ENCODE measurements at regions not wholly inside any gene's neighbourhood (a gene's known extent, or its start where the extent isn't known, plus 50 kb on each side); places are given as distances from the start of the nearest gene placed in this dataset.

- H3K27me3 ChIP-seq, result no peaks in the 10 kb centered on the region
- H3K4me3 ChIP-seq, result no peak overlapping the region
- H3K27ac ChIP-seq, result no peak overlapping the region
- 40% methylated on average over 5 of the region's 5 CpGs for WGBS (ENCODE audit: insufficient coverage, low coverage, low lambda C conversion rate, missing lambda C conversion rate)
- intact Hi-C loops (cut with DNase I), result no loop called here
- TF ChIP-seq CTCF (IDR thresholded peaks at IDR 0.05) (no peak), POLR2A (IDR thresholded peaks at IDR 0.05) (no peak)
- DNase-seq, result no peak
- no peaks in the 10 kb centered on the region for H3K4me1 ChIP-seq
- no peak for ATAC-seq
- H3K9me3 ChIP-seq, result no peaks in the 10 kb centered on the region
- no peaks in the 10 kb centered on the region for H3K36me3 ChIP-seq
Observed at GRCh38 chr5:166293892-166294291, 1997.6 kb upstream of the WWC1 start.

- intact Hi-C loops (cut with DNase I), result no loop called here
- Histone ChIP-seq H3K4me1 (no peaks in the 10 kb centered on the region), H3K4me3 (no peak overlapping the region), H3K36me3 (no peaks in the 10 kb centered on the region), H3K9me3 (no peaks in the 10 kb centered on the region), H3K27ac (no peak overlapping the region), H3K27me3 (no peaks in the 10 kb centered on the region)
- TF ChIP-seq CTCF (IDR thresholded peaks at IDR 0.05), result no peak
- TF ChIP-seq POLR2A (IDR thresholded peaks at IDR 0.05), result no peak
- DNase-seq (no peak), ATAC-seq (no peak)
- WGBS (ENCODE audit: insufficient coverage, low coverage, low lambda C conversion rate, missing lambda C conversion rate), result 53% methylated on average over 5 of the region's 5 CpGs
Observed at GRCh38 chr5:166302166-166302565, 1989.3 kb upstream of the WWC1 start.

- ATAC-seq (no peak), DNase-seq (no peak)
- H3K4me3 ChIP-seq, result no peak overlapping the region
- H3K4me1 ChIP-seq, result no peaks in the 10 kb centered on the region
- WGBS (ENCODE audit: insufficient coverage, low coverage, low lambda C conversion rate, missing lambda C conversion rate), result 42% methylated on average over 5 of the region's 7 CpGs
- no peaks in the 10 kb centered on the region for H3K9me3 ChIP-seq
- no peaks in the 10 kb centered on the region for H3K36me3 ChIP-seq
- TF ChIP-seq POLR2A (IDR thresholded peaks at IDR 0.05) (no peak), CTCF (IDR thresholded peaks at IDR 0.05) (no peak)
- H3K27me3 ChIP-seq, result no peaks in the 10 kb centered on the region
- no peak overlapping the region for H3K27ac ChIP-seq
- intact Hi-C loops (cut with DNase I), result no loop called here
Observed at GRCh38 chr5:166317425-166317824, 1974.0 kb upstream of the WWC1 start.

- no peak overlapping the region for H3K27ac ChIP-seq
- intact Hi-C loops (cut with DNase I), result no loop called here
- H3K9me3 ChIP-seq, result no peaks in the 10 kb centered on the region
- no peaks in the 10 kb centered on the region for H3K27me3 ChIP-seq
- ATAC-seq (no peak), DNase-seq (no peak)
- no peaks in the 10 kb centered on the region for H3K4me1 ChIP-seq
- H3K4me3 ChIP-seq, result no peak overlapping the region
- no peaks in the 10 kb centered on the region for H3K36me3 ChIP-seq
- TF ChIP-seq POLR2A (IDR thresholded peaks at IDR 0.05) (no peak), CTCF (IDR thresholded peaks at IDR 0.05) (no peak)
- 53% methylated on average over 6 of the region's 6 CpGs for WGBS (ENCODE audit: insufficient coverage, low coverage, low lambda C conversion rate, missing lambda C conversion rate)
Observed at GRCh38 chr5:166320920-166321480, 1970.4 kb upstream of the WWC1 start.

- DNase-seq (no peak), ATAC-seq (no peak)
- intact Hi-C loops (cut with DNase I), result no loop called here
- Histone ChIP-seq H3K36me3 (no peaks in the 10 kb centered on the region), H3K27me3 (no peaks in the 10 kb centered on the region), H3K4me1 (no peaks in the 10 kb centered on the region), H3K4me3 (no peak overlapping the region), H3K27ac (no peak overlapping the region), H3K9me3 (no peaks in the 10 kb centered on the region)
- TF ChIP-seq POLR2A (IDR thresholded peaks at IDR 0.05) (no peak), CTCF (IDR thresholded peaks at IDR 0.05) (no peak)
- 16% methylated on average over 6 of the region's 6 CpGs for WGBS (ENCODE audit: insufficient coverage, low coverage, low lambda C conversion rate, missing lambda C conversion rate)
Observed at GRCh38 chr5:166324372-166324771, 1967.1 kb upstream of the WWC1 start.
